GM23338 (cell line): ENCODE measurements at regions not wholly inside any gene's neighbourhood (a gene's known extent, or its start where the extent isn't known, plus 50 kb on each side); places are given as distances from the start of the nearest gene placed in this dataset.

Source experiments
- ATAC-seq: fragments of 200-7000 bp; cut with Tn5 transposase; 3 replicates; pipeline ENCODE4 v1.9.1; 2020
- DNase-seq: peaks from one replicate; pipeline ENCODE4 v3.0.0-alpha.2; 2015; ENCODE audit warnings: low spot score
- H2AFZ ChIP-seq: fragments of 200-600 bp; sonication (generic); 2 replicates; pipeline ENCODE4 v1.8.0; 2016; ENCODE audit warnings: antibody characterized with exemption, mild to moderate bottlenecking, moderate library complexity
- H3F3A ChIP-seq: fragments of 200-600 bp; sonication (generic); replicated peaks from 2 replicates; pipeline ENCODE4 v1.8.0; 2017; ENCODE audit warnings: antibody characterized with exemption, mixed run types, low read depth
- H3K27ac ChIP-seq: fragments of 200-600 bp; sonication (generic); 2 replicates; pipeline ENCODE4 v1.6.1; 2016; ENCODE audit warnings: low read depth
- H3K27me3 ChIP-seq: fragments of 200-600 bp; sonication (generic); 2 replicates; pipeline ENCODE4 v1.8.0; 2016; ENCODE audit warnings: mild to moderate bottlenecking, mixed run types, moderate library complexity; ENCODE audit not compliant: insufficient read depth
- H3K36me3 ChIP-seq: fragments of 200-600 bp; sonication (generic); 2 replicates; pipeline ENCODE4 v1.8.0; 2016; ENCODE audit warnings: mild to moderate bottlenecking; ENCODE audit not compliant: insufficient read depth
- H3K4me1 ChIP-seq: fragments of 200-600 bp; sonication (generic); 2 replicates; pipeline ENCODE4 v1.8.0; 2016; ENCODE audit warnings: mild to moderate bottlenecking, moderate library complexity; ENCODE audit not compliant: insufficient read depth
- H3K4me2 ChIP-seq: fragments of 200-600 bp; sonication (generic); 2 replicates; pipeline ENCODE4 v1.7.1; 2017; ENCODE audit warnings: mixed run types
- H3K4me3 ChIP-seq: fragments of 200-600 bp; sonication (generic); 2 replicates; pipeline ENCODE4 v1.6.1; 2016; ENCODE audit warnings: mixed run types
- H3K79me2 ChIP-seq: fragments of 200-600 bp; sonication (generic); replicated peaks from 2 replicates; pipeline ENCODE4 v1.8.0; 2017; ENCODE audit warnings: mild to moderate bottlenecking; ENCODE audit not compliant: insufficient read depth
- H3K9me2 ChIP-seq: fragments of 200-600 bp; sonication (generic); 2 replicates; pipeline ENCODE4 v1.8.0; 2017; ENCODE audit not compliant: insufficient read depth
- H4K20me1 ChIP-seq: fragments of 200-600 bp; sonication (generic); replicated peaks from 2 replicates; pipeline ENCODE4 v1.8.0; 2017; ENCODE audit warnings: mild to moderate bottlenecking; ENCODE audit not compliant: insufficient read depth
- H3K27ac Mint-ChIP-seq: 2 replicates; pipeline ENCODE4 v1.8.0; 2020; ENCODE audit warnings: inconsistent platforms, mild to moderate bottlenecking, moderate library complexity, mixed read lengths
- H3K27me3 Mint-ChIP-seq: 3 replicates; pipeline ENCODE4 v1.8.0; 2022; ENCODE audit warnings: low read depth, mild to moderate bottlenecking, moderate library complexity, mixed read lengths, inconsistent platforms; ENCODE audit not compliant: insufficient read depth, poor library complexity
- H3K36me3 Mint-ChIP-seq: 3 replicates; pipeline ENCODE4 v1.8.0; 2021; ENCODE audit warnings: low read depth, mild to moderate bottlenecking, inconsistent platforms, moderate library complexity, mixed read lengths
- H3K4me1 Mint-ChIP-seq: 3 replicates; pipeline ENCODE4 v1.8.0; 2020; ENCODE audit warnings: mild to moderate bottlenecking, inconsistent platforms, mixed read lengths
- H3K4me3 Mint-ChIP-seq: 3 replicates; pipeline ENCODE4 v1.8.0; 2021; ENCODE audit warnings: moderate library complexity, mild to moderate bottlenecking, inconsistent platforms, mixed read lengths
- H3K9me3 Mint-ChIP-seq: 3 replicates; pipeline ENCODE4 v1.8.0; 2020; ENCODE audit warnings: moderate library complexity, mild to moderate bottlenecking, inconsistent platforms, mixed read lengths
- CREB1 ChIP-seq: fragments of 250-450 bp; sonication (Bioruptor Pico); IDR thresholded peaks from 2 replicates; pipeline ENCODE4 v1.5.0; 2020; ENCODE audit warnings: low read depth, mild to moderate bottlenecking, moderate library complexity
- CTCF ChIP-seq, 2 experiments: fragments of 200-600 bp in 1 of 2; sonication (generic) in 1 of 2; conservative IDR thresholded peaks; 2 replicates each; pipeline versions ENCODE4 v1.5.1 to v1.6.1; 2016 to 2017; ENCODE audit warnings: antibody characterized with exemption in 2 of 2, low read depth in 2 of 2, mild to moderate bottlenecking in 2 of 2, moderate library complexity in 1 of 2
- ETS1 ChIP-seq: IDR thresholded peaks from 2 replicates; pipeline ENCODE4 v1.6.1; 2016; ENCODE audit warnings: antibody characterized with exemption
- EZH2 ChIP-seq: fragments of 200-600 bp; sonication (generic); IDR thresholded peaks from one replicate; pipeline ENCODE4 v1.8.0; 2017; ENCODE audit warnings: antibody characterized with exemption, mild to moderate bottlenecking, low read depth; ENCODE audit not compliant: unreplicated experiment
- JUNB ChIP-seq: IDR thresholded peaks from one replicate; pipeline ENCODE4 v1.6.1; 2016; ENCODE audit warnings: antibody characterized with exemption; ENCODE audit not compliant: unreplicated experiment
- POLR2AphosphoS5 ChIP-seq: IDR thresholded peaks from 2 replicates; pipeline ENCODE4 v1.6.1; 2016; ENCODE audit warnings: antibody characterized with exemption, low read depth
- STAT1 ChIP-seq: IDR thresholded peaks from one replicate; pipeline ENCODE4 v1.6.1; 2016; ENCODE audit warnings: antibody characterized with exemption; ENCODE audit not compliant: unreplicated experiment
- ZNF114 ChIP-seq: fragments of 250-450 bp; sonication (Bioruptor Pico); IDR thresholded peaks from 2 replicates; pipeline ENCODE4 v1.5.0; 2020; ENCODE audit warnings: mild to moderate bottlenecking, moderate library complexity
- TF ChIP-seq, protein P1 (sequence below): IDR thresholded peaks from one replicate; pipeline ENCODE4 v1.6.1; 2018; ENCODE audit warnings: antibody characterized with exemption; ENCODE audit not compliant: unreplicated experiment
- TF ChIP-seq, protein P2 (sequence below): fragments of 250-450 bp; sonication (Bioruptor Pico); IDR thresholded peaks from 2 replicates; pipeline ENCODE4 v1.5.0; 2020; ENCODE audit warnings: mild to moderate bottlenecking, moderate library complexity

DNA sequence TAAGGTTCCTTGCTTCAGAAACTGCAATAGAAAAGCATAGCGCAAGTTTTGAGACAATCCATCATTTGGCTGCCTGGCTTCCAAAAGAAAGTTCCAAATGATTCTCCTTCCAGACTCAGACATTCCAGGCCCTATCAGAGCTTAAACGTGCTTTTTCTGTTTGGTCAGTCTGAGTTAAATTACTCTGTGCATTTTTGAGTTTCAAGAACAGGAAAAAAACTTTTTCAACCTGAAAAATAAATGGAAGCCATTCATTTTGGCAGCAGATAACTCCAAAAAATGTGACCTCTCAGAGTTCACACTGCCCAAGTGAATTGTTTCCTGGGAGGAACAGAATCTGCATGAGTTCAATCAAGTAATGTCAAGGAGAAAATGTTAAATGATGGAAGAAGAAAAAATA lies 354.2 kb downstream of the CXCL12 start:
- Mint-ChIP-seq H3K27me3 (no peaks in the 10 kb centered on the region), H3K9me3 (no peaks in the 10 kb centered on the region), H3K36me3 (no peaks in the 10 kb centered on the region), H3K4me1 (peaks cover 4% of the 10 kb centered on the region; the same call in 2 of the 3 replicates), H3K4me3 (no peak overlapping the region), H3K27ac (no peak overlapping the region)
- Histone ChIP-seq H3F3A (no peaks in the 10 kb centered on the region), H2AFZ (no peak overlapping the region), H3K79me2 (no peaks in the 10 kb centered on the region), H3K36me3 (no peaks in the 10 kb centered on the region), H3K4me1 (no peaks in the 10 kb centered on the region), H3K4me2 (no peak overlapping the region), H3K27ac (no peak overlapping the region), H3K4me3 (no peak overlapping the region), H4K20me1 (no peaks in the 10 kb centered on the region), H3K27me3 (no peaks in the 10 kb centered on the region), H3K9me2 (peaks cover 5% of the 10 kb centered on the region)
- DNase-seq (no peak), ATAC-seq (no peak)
- TF ChIP-seq JUNB, result no peak
- TF ChIP-seq, protein P1, sequence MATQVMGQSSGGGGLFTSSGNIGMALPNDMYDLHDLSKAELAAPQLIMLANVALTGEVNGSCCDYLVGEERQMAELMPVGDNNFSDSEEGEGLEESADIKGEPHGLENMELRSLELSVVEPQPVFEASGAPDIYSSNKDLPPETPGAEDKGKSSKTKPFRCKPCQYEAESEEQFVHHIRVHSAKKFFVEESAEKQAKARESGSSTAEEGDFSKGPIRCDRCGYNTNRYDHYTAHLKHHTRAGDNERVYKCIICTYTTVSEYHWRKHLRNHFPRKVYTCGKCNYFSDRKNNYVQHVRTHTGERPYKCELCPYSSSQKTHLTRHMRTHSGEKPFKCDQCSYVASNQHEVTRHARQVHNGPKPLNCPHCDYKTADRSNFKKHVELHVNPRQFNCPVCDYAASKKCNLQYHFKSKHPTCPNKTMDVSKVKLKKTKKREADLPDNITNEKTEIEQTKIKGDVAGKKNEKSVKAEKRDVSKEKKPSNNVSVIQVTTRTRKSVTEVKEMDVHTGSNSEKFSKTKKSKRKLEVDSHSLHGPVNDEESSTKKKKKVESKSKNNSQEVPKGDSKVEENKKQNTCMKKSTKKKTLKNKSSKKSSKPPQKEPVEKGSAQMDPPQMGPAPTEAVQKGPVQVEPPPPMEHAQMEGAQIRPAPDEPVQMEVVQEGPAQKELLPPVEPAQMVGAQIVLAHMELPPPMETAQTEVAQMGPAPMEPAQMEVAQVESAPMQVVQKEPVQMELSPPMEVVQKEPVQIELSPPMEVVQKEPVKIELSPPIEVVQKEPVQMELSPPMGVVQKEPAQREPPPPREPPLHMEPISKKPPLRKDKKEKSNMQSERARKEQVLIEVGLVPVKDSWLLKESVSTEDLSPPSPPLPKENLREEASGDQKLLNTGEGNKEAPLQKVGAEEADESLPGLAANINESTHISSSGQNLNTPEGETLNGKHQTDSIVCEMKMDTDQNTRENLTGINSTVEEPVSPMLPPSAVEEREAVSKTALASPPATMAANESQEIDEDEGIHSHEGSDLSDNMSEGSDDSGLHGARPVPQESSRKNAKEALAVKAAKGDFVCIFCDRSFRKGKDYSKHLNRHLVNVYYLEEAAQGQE, result no peak
- TF ChIP-seq CTCF (conservative IDR thresholded peaks at IDR 0.05; ENCODE audit: low read depth in 2 of 2), result no peak
- TF ChIP-seq, protein P2, sequence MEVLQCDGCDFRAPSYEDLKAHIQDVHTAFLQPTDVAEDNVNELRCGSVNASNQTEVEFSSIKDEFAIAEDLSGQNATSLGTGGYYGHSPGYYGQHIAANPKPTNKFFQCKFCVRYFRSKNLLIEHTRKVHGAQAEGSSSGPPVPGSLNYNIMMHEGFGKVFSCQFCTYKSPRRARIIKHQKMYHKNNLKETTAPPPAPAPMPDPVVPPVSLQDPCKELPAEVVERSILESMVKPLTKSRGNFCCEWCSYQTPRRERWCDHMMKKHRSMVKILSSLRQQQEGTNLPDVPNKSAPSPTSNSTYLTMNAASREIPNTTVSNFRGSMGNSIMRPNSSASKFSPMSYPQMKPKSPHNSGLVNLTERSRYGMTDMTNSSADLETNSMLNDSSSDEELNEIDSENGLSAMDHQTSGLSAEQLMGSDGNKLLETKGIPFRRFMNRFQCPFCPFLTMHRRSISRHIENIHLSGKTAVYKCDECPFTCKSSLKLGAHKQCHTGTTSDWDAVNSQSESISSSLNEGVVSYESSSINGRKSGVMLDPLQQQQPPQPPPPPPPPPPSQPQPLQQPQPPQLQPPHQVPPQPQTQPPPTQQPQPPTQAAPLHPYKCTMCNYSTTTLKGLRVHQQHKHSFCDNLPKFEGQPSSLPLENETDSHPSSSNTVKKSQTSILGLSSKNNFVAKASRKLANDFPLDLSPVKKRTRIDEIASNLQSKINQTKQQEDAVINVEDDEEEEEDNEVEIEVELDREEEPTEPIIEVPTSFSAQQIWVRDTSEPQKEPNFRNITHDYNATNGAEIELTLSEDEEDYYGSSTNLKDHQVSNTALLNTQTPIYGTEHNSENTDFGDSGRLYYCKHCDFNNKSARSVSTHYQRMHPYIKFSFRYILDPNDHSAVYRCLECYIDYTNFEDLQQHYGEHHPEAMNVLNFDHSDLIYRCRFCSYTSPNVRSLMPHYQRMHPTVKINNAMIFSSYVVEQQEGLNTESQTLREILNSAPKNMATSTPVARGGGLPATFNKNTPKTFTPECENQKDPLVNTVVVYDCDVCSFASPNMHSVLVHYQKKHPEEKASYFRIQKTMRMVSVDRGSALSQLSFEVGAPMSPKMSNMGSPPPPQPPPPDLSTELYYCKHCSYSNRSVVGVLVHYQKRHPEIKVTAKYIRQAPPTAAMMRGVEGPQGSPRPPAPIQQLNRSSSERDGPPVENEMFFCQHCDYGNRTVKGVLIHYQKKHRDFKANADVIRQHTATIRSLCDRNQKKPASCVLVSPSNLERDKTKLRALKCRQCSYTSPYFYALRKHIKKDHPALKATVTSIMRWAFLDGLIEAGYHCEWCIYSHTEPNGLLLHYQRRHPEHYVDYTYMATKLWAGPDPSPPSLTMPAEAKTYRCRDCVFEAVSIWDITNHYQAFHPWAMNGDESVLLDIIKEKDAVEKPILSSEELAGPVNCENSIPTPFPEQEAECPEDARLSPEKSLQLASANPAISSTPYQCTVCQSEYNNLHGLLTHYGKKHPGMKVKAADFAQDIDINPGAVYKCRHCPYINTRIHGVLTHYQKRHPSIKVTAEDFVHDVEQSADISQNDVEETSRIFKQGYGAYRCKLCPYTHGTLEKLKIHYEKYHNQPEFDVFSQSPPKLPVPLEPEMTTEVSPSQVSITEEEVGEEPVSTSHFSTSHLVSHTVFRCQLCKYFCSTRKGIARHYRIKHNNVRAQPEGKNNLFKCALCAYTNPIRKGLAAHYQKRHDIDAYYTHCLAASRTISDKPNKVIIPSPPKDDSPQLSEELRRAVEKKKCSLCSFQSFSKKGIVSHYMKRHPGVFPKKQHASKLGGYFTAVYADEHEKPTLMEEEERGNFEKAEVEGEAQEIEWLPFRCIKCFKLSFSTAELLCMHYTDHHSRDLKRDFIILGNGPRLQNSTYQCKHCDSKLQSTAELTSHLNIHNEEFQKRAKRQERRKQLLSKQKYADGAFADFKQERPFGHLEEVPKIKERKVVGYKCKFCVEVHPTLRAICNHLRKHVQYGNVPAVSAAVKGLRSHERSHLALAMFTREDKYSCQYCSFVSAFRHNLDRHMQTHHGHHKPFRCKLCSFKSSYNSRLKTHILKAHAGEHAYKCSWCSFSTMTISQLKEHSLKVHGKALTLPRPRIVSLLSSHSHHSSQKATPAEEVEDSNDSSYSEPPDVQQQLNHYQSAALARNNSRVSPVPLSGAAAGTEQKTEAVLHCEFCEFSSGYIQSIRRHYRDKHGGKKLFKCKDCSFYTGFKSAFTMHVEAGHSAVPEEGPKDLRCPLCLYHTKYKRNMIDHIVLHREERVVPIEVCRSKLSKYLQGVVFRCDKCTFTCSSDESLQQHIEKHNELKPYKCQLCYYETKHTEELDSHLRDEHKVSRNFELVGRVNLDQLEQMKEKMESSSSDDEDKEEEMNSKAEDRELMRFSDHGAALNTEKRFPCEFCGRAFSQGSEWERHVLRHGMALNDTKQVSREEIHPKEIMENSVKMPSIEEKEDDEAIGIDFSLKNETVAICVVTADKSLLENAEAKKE (CRISPR knock-in tag), result no peak
- no peak for TF ChIP-seq ZNF114 (CRISPR knock-in tag)
- no peak for TF ChIP-seq EZH2
- TF ChIP-seq CREB1 (CRISPR knock-in tag), result no peak
- no peak for TF ChIP-seq STAT1
- no peak for TF ChIP-seq ETS1
- TF ChIP-seq POLR2AphosphoS5, result no peak
